ENCODE measurements at regions not wholly inside any gene's neighbourhood (a gene's known extent, or its start where the extent isn't known, plus 50 kb on each side); places are given as distances from the start of the nearest gene placed in this dataset.

- no peaks in the 10 kb centered on the region for H4K20me1 ChIP-seq (ENCODE audit: low read length)
- ATAC-seq (no peak), DNase-seq (no peak)
- no peaks in the 10 kb centered on the region for H3K9me3 ChIP-seq (ENCODE audit: low read length)
- H3F3A ChIP-seq (ENCODE audit: low read length, unreplicated experiment) = no peaks in the 10 kb centered on the region
- TF ChIP-seq EZH2 (IDR thresholded peaks at IDR 0.05; ENCODE audit: low read length, unreplicated experiment) (no peak), EZH2phosphoT487 (IDR thresholded peaks at IDR 0.05; ENCODE audit: borderline replicate concordance, low read length) (no peak)
- TF ChIP-seq, protein P1, sequence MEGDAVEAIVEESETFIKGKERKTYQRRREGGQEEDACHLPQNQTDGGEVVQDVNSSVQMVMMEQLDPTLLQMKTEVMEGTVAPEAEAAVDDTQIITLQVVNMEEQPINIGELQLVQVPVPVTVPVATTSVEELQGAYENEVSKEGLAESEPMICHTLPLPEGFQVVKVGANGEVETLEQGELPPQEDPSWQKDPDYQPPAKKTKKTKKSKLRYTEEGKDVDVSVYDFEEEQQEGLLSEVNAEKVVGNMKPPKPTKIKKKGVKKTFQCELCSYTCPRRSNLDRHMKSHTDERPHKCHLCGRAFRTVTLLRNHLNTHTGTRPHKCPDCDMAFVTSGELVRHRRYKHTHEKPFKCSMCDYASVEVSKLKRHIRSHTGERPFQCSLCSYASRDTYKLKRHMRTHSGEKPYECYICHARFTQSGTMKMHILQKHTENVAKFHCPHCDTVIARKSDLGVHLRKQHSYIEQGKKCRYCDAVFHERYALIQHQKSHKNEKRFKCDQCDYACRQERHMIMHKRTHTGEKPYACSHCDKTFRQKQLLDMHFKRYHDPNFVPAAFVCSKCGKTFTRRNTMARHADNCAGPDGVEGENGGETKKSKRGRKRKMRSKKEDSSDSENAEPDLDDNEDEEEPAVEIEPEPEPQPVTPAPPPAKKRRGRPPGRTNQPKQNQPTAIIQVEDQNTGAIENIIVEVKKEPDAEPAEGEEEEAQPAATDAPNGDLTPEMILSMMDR (conservative IDR thresholded peaks at IDR 0.05; ENCODE audit: low read depth, low read length) = no peak
- no peaks in the 10 kb centered on the region for H3K36me3 ChIP-seq (ENCODE audit: low read depth, low read length)
- H3K9ac ChIP-seq (ENCODE audit: low read length) = no peak overlapping the region
- POLR2A ChIA-PET (ENCODE audit: unreplicated experiment) = no interaction called here
- no peak overlapping the region for H3K4me3 ChIP-seq (ENCODE audit: low read length)
- H2AFZ ChIP-seq (ENCODE audit: low read length) = no peak overlapping the region
- H3K79me2 ChIP-seq (ENCODE audit: low read length) = no peaks in the 10 kb centered on the region
- H3K9me2 ChIP-seq (replicated peaks; ENCODE audit: low read length) = no peaks in the 10 kb centered on the region
- H3K27me3 ChIP-seq (ENCODE audit: low read length) = peaks cover 23% of the 10 kb centered on the region; the same call in 1 of the 2 replicates
- no peak overlapping the region for H3K4me2 ChIP-seq (ENCODE audit: low read length)
- H3K4me1 ChIP-seq (ENCODE audit: insufficient read depth, low read length) = no peaks in the 10 kb centered on the region
- CTCF ChIA-PET = no interaction called here
- no peak overlapping the region for H3K27ac ChIP-seq (ENCODE audit: low read length)
- BruUV-seq (replicated peaks) = no TSS peak
- intact Hi-C loops (cut with micrococcal nuclease) = no loop called here
Measured at GRCh38 chr1:14009582-14009981, 309.6 kb downstream of the PRDM2 start.

- Histone ChIP-seq H3K27ac (ENCODE audit: low read length) (no peak overlapping the region), H3K9me2 (replicated peaks; ENCODE audit: low read length) (no peaks in the 10 kb centered on the region), H2AFZ (ENCODE audit: low read length) (no peak overlapping the region), H3K9me3 (ENCODE audit: low read length) (no peaks in the 10 kb centered on the region), H3K79me2 (ENCODE audit: low read length) (no peaks in the 10 kb centered on the region), H3K27me3 (ENCODE audit: low read length) (peaks cover 26% of the 10 kb centered on the region; the same call in 1 of the 2 replicates), H3F3A (ENCODE audit: low read length, unreplicated experiment) (no peaks in the 10 kb centered on the region), H3K9ac (ENCODE audit: low read length) (no peak overlapping the region), H4K20me1 (ENCODE audit: low read length) (no peaks in the 10 kb centered on the region), H3K4me1 (ENCODE audit: insufficient read depth, low read length) (no peaks in the 10 kb centered on the region), H3K4me2 (ENCODE audit: low read length) (no peak overlapping the region), H3K36me3 (ENCODE audit: low read depth, low read length) (no peaks in the 10 kb centered on the region), H3K4me3 (ENCODE audit: low read length) (no peak overlapping the region)
- intact Hi-C loops (cut with micrococcal nuclease) = no loop called here
- no peak for ATAC-seq
- DNase-seq = no peak
- BruUV-seq (replicated peaks) = no TSS peak
- POLR2A ChIA-PET (ENCODE audit: unreplicated experiment) = no interaction called here
- CTCF ChIA-PET = no interaction called here
- TF ChIP-seq EZH2 (IDR thresholded peaks at IDR 0.05; ENCODE audit: low read length, unreplicated experiment) (no peak), EZH2phosphoT487 (IDR thresholded peaks at IDR 0.05; ENCODE audit: borderline replicate concordance, low read length) (no peak)
- TF ChIP-seq, protein P1 (conservative IDR thresholded peaks at IDR 0.05; ENCODE audit: low read depth, low read length) = no peak
Measured at GRCh38 chr1:14010476-14010875, 310.5 kb downstream of the PRDM2 start.

DNA sequence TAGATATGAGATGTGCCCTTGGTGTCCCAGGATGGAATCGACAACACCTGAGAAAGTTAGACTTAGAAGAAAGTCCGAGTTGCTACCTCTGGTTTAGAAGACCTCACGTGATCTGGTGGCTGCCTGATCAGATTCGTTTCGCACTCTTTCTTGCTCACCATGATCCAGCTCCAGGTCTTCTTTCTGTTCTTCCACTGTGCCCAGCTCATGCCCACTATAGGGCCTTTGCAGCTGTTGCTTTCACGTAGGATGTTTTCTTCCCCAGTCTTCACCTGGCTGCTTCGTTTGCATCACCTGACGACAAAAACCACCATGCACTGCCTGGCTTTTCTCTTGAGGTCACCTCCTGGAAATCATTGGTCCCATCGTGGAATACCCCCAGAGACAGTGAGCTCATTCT is 311.1 kb downstream of the PRDM2 start:
- POLR2A ChIA-PET (ENCODE audit: unreplicated experiment) = interaction anchor here (0.5 to 0.6 kb wide), 2 partner anchors 236 to 1129 kb away, joined by 3 read pairs; no protein-coding TSS in a partner anchor
- no TSS peak for BruUV-seq (replicated peaks)

More for the DNA sequence above, 311.1 kb downstream of the PRDM2 start:
- no peaks in the 10 kb centered on the region for H3K4me1 ChIP-seq (ENCODE audit: insufficient read depth, low read length)
- H3F3A ChIP-seq (ENCODE audit: low read length, unreplicated experiment) = no peaks in the 10 kb centered on the region
- no peaks in the 10 kb centered on the region for H3K9me2 ChIP-seq (replicated peaks; ENCODE audit: low read length)
- H2AFZ ChIP-seq (ENCODE audit: low read length) = no peak overlapping the region
- no peaks in the 10 kb centered on the region for H3K79me2 ChIP-seq (ENCODE audit: low read length)
- ATAC-seq (no peak), DNase-seq (no peak)
- intact Hi-C loops (cut with micrococcal nuclease) = no loop called here
- H3K27me3 ChIP-seq (ENCODE audit: low read length) = peaks cover 26% of the 10 kb centered on the region; the same call in 1 of the 2 replicates
- H3K9ac ChIP-seq (ENCODE audit: low read length) = no peak overlapping the region
- no peaks in the 10 kb centered on the region for H4K20me1 ChIP-seq (ENCODE audit: low read length)
- CTCF ChIA-PET = no interaction called here
- H3K4me3 ChIP-seq (ENCODE audit: low read length) = no peak overlapping the region
- TF ChIP-seq EZH2 (IDR thresholded peaks at IDR 0.05; ENCODE audit: low read length, unreplicated experiment) (no peak), EZH2phosphoT487 (IDR thresholded peaks at IDR 0.05; ENCODE audit: borderline replicate concordance, low read length) (no peak)
- TF ChIP-seq, protein P1 (conservative IDR thresholded peaks at IDR 0.05; ENCODE audit: low read depth, low read length) = no peak
- H3K27ac ChIP-seq (ENCODE audit: low read length) = no peak overlapping the region
- no peaks in the 10 kb centered on the region for H3K36me3 ChIP-seq (ENCODE audit: low read depth, low read length)
- H3K9me3 ChIP-seq (ENCODE audit: low read length) = no peaks in the 10 kb centered on the region
- no peak overlapping the region for H3K4me2 ChIP-seq (ENCODE audit: low read length)
